ENCODE measurements at regions not wholly inside any gene's neighbourhood (a gene's known extent, or its start where the extent isn't known, plus 50 kb on each side); places are given as distances from the start of the nearest gene placed in this dataset.

- no peak for DNase-seq (ENCODE audit: low read depth)
- TF ChIP-seq CTCF (IDR thresholded peaks at IDR 0.05; ENCODE audit: control insufficient read depth, insufficient read depth, low read depth, low read length, missing control alignments): no peak
- no peak overlapping the region for H3K4me3 ChIP-seq (ENCODE audit: control insufficient read depth, low read depth, low read length)
Measured at GRCh38 chr3:113104357-113105092, 106.8 kb upstream of the BOC start.

GRCh38 chr3:113105093-113105449, 106.3 kb upstream of the BOC start:
- DNase-seq (ENCODE audit: low read depth): no peak
- no peak overlapping the region for H3K4me3 ChIP-seq (ENCODE audit: control insufficient read depth, low read depth, low read length)
- no peak for TF ChIP-seq CTCF (IDR thresholded peaks at IDR 0.05; ENCODE audit: control insufficient read depth, insufficient read depth, low read depth, low read length, missing control alignments)

- H3K4me3 ChIP-seq (ENCODE audit: control insufficient read depth, low read depth, low read length): no peak overlapping the region
- no peak for TF ChIP-seq CTCF (IDR thresholded peaks at IDR 0.05; ENCODE audit: control insufficient read depth, insufficient read depth, low read depth, low read length, missing control alignments)
- no peak for DNase-seq (ENCODE audit: low read depth)
Measured at GRCh38 chr3:113105966-113106660, 105.2 kb upstream of the BOC start.

- no peak overlapping the region for H3K4me3 ChIP-seq (ENCODE audit: control insufficient read depth, low read depth, low read length)
- DNase-seq (ENCODE audit: low read depth): no peak
- no peak for TF ChIP-seq CTCF (IDR thresholded peaks at IDR 0.05; ENCODE audit: control insufficient read depth, insufficient read depth, low read depth, low read length, missing control alignments)
Measured at GRCh38 chr3:113110267-113110666, 101.1 kb upstream of the BOC start.

GRCh38 chr3:113111011-113111707, 100.2 kb upstream of the BOC start:
- no peak for TF ChIP-seq CTCF (IDR thresholded peaks at IDR 0.05; ENCODE audit: control insufficient read depth, insufficient read depth, low read depth, low read length, missing control alignments)
- no peak overlapping the region for H3K4me3 ChIP-seq (ENCODE audit: control insufficient read depth, low read depth, low read length)
- no peak for DNase-seq (ENCODE audit: low read depth)

GRCh38 chr3:113113361-113113760, 98.0 kb upstream of the BOC start:
- TF ChIP-seq CTCF (IDR thresholded peaks at IDR 0.05; ENCODE audit: control insufficient read depth, insufficient read depth, low read depth, low read length, missing control alignments): no peak
- H3K4me3 ChIP-seq (ENCODE audit: control insufficient read depth, low read depth, low read length): no peak overlapping the region
- no peak for DNase-seq (ENCODE audit: low read depth)

Measured in AG09309 (cell line).